ENCODE measurements at regions not wholly inside any gene's neighbourhood (a gene's known extent, or its start where the extent isn't known, plus 50 kb on each side); places are given as distances from the start of the nearest gene placed in this dataset.

DNA sequence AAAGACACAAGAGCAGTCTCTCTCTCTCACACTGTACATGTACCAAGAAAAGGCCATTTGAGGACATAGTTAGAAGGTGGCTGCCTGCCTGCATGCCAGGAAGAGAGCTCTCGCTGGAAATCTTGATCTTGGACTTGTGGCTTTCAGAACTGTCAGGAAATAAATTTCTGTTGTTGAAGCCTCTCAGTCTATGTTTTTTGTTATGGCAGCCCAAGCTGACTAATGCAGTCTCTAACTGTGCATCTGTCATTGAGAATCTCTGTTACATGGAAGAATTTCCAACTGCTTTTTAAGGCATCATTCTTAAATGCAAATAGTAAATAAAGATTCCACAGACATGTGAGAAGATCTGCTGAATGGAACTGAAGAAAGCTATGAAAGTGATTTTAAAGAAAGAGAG, 198.3 kb downstream of the PCDH10 start:
- Histone ChIP-seq H3K4me3 (ENCODE audit: low read length) (no peak overlapping the region), H4K20me1 (ENCODE audit: insufficient read depth) (no peaks in the 10 kb centered on the region), H3K9ac (ENCODE audit: low read length) (no peak overlapping the region), H3K4me2 (ENCODE audit: low read length) (no peak overlapping the region), H3K79me2 (replicated peaks; ENCODE audit: insufficient read depth, low read length) (no peaks in the 10 kb centered on the region), H3K27me3 (ENCODE audit: insufficient read depth, low read depth, low read length) (no peaks in the 10 kb centered on the region), H3F3A (ENCODE audit: insufficient read depth, low read length, poor library complexity, severe bottlenecking) (no peaks in the 10 kb centered on the region), H3K36me3 (ENCODE audit: insufficient read depth, low read length) (no peaks in the 10 kb centered on the region), H2AFZ (ENCODE audit: low read depth, low read length) (no peak overlapping the region), H3K9me2 (ENCODE audit: insufficient read depth, low read length) (no peaks in the 10 kb centered on the region), H3K27ac (ENCODE audit: low read length) (no peak overlapping the region), H3K9me3 (ENCODE audit: low read length) (no peaks in the 10 kb centered on the region)
- TF ChIP-seq, protein P1, sequence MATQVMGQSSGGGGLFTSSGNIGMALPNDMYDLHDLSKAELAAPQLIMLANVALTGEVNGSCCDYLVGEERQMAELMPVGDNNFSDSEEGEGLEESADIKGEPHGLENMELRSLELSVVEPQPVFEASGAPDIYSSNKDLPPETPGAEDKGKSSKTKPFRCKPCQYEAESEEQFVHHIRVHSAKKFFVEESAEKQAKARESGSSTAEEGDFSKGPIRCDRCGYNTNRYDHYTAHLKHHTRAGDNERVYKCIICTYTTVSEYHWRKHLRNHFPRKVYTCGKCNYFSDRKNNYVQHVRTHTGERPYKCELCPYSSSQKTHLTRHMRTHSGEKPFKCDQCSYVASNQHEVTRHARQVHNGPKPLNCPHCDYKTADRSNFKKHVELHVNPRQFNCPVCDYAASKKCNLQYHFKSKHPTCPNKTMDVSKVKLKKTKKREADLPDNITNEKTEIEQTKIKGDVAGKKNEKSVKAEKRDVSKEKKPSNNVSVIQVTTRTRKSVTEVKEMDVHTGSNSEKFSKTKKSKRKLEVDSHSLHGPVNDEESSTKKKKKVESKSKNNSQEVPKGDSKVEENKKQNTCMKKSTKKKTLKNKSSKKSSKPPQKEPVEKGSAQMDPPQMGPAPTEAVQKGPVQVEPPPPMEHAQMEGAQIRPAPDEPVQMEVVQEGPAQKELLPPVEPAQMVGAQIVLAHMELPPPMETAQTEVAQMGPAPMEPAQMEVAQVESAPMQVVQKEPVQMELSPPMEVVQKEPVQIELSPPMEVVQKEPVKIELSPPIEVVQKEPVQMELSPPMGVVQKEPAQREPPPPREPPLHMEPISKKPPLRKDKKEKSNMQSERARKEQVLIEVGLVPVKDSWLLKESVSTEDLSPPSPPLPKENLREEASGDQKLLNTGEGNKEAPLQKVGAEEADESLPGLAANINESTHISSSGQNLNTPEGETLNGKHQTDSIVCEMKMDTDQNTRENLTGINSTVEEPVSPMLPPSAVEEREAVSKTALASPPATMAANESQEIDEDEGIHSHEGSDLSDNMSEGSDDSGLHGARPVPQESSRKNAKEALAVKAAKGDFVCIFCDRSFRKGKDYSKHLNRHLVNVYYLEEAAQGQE (IDR thresholded peaks at IDR 0.05; ENCODE audit: borderline replicate concordance), result peak; percentile 56
- peak; percentile 49 for TF ChIP-seq POLR2AphosphoS5 (IDR thresholded peaks at IDR 0.05)
- TF ChIP-seq EP300 (conservative IDR thresholded peaks at IDR 0.05; ENCODE audit: poor library complexity, severe bottlenecking), result peak; percentile 91
- TF ChIP-seq, protein P2, sequence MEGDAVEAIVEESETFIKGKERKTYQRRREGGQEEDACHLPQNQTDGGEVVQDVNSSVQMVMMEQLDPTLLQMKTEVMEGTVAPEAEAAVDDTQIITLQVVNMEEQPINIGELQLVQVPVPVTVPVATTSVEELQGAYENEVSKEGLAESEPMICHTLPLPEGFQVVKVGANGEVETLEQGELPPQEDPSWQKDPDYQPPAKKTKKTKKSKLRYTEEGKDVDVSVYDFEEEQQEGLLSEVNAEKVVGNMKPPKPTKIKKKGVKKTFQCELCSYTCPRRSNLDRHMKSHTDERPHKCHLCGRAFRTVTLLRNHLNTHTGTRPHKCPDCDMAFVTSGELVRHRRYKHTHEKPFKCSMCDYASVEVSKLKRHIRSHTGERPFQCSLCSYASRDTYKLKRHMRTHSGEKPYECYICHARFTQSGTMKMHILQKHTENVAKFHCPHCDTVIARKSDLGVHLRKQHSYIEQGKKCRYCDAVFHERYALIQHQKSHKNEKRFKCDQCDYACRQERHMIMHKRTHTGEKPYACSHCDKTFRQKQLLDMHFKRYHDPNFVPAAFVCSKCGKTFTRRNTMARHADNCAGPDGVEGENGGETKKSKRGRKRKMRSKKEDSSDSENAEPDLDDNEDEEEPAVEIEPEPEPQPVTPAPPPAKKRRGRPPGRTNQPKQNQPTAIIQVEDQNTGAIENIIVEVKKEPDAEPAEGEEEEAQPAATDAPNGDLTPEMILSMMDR (IDR thresholded peaks at IDR 0.05; ENCODE audit: poor library complexity, severe bottlenecking), result no peak

DNA sequence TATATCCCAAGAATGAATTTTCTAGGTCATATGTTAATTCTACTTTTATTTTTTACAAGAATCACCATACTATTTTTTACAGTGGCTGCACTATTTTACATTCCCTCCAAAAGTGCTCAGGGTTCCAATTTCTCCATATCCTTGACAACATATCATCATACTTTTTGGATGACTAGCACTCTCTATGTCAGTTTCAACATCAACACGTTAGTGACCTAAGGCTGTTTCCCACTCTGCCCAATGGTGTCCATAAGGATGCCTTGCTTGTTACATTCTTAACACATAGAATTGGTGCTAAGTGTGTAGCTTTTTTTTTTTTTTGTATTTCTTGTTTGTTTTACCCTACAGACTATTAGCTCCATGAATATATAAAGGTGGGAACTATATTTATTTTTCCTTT, 175.4 kb downstream of the PCDH10 start:
- no peak overlapping the region for H3K4me2 ChIP-seq (ENCODE audit: low read length)
- H3F3A ChIP-seq (ENCODE audit: insufficient read depth, low read length, poor library complexity, severe bottlenecking), result no peaks in the 10 kb centered on the region
- H3K9ac ChIP-seq (ENCODE audit: low read length), result no peak overlapping the region
- no peak overlapping the region for H3K4me3 ChIP-seq (ENCODE audit: low read length)
- no peaks in the 10 kb centered on the region for H3K36me3 ChIP-seq (ENCODE audit: insufficient read depth, low read length)
- no peaks in the 10 kb centered on the region for H3K9me3 ChIP-seq (ENCODE audit: low read length)
- H3K27ac ChIP-seq (ENCODE audit: low read length), result no peak overlapping the region
- H4K20me1 ChIP-seq (ENCODE audit: insufficient read depth), result no peaks in the 10 kb centered on the region
- no peak for TF ChIP-seq EP300 (conservative IDR thresholded peaks at IDR 0.05; ENCODE audit: poor library complexity, severe bottlenecking)
- TF ChIP-seq, protein P1 (IDR thresholded peaks at IDR 0.05; ENCODE audit: borderline replicate concordance), result no peak
- no peak for TF ChIP-seq RAD21 (conservative IDR thresholded peaks at IDR 0.05)
- no peak for TF ChIP-seq MXI1 (conservative IDR thresholded peaks at IDR 0.05; ENCODE audit: poor library complexity, severe bottlenecking)
- no peak for TF ChIP-seq TAF1 (IDR thresholded peaks at IDR 0.05; ENCODE audit: low read depth)
- TF ChIP-seq EZH2 (IDR thresholded peaks at IDR 0.05; ENCODE audit: borderline replicate concordance, insufficient read depth, low read length, poor library complexity, severe bottlenecking), result no peak
- TF ChIP-seq POLR2AphosphoS5 (IDR thresholded peaks at IDR 0.05), result no peak
- TF ChIP-seq SMC3 (conservative IDR thresholded peaks at IDR 0.05; ENCODE audit: poor library complexity), result no peak
- TF ChIP-seq, protein P2 (IDR thresholded peaks at IDR 0.05; ENCODE audit: poor library complexity, severe bottlenecking), result no peak
- H2AFZ ChIP-seq (ENCODE audit: low read depth, low read length), result no peak overlapping the region
- H3K9me2 ChIP-seq (ENCODE audit: insufficient read depth, low read length), result no peaks in the 10 kb centered on the region
- no peaks in the 10 kb centered on the region for H3K79me2 ChIP-seq (replicated peaks; ENCODE audit: insufficient read depth, low read length)
- no peaks in the 10 kb centered on the region for H3K27me3 ChIP-seq (ENCODE audit: insufficient read depth, low read depth, low read length)

Measured in neural cell (in vitro differentiated cells).